HG03066 (cell line): ENCODE measurements at regions not wholly inside any gene's neighbourhood (a gene's known extent, or its start where the extent isn't known, plus 50 kb on each side); places are given as distances from the start of the nearest gene placed in this dataset.

Experiments used
- ATAC-seq: cut with Tn5 transposase; IDR thresholded peaks from one replicate; pipeline ENCODE4 v1.9.1; 2021; ENCODE audit warnings: low read depth; ENCODE audit not compliant: unreplicated experiment

- ATAC-seq = no peak
Observed at GRCh38 chr13:82661126-82661525, 1221.1 kb downstream of the SLITRK1 start.

- ATAC-seq = no peak
Observed at GRCh38 chr13:82658811-82659210, 1223.5 kb downstream of the SLITRK1 start.

GRCh38 chr13:82657471-82657870 is 1224.8 kb downstream of the SLITRK1 start:
- ATAC-seq = no peak

- no peak for ATAC-seq
Observed at GRCh38 chr13:82654861-82655855, 1227.1 kb downstream of the SLITRK1 start.

GRCh38 chr13:82654143-82654542 is 1228.1 kb downstream of the SLITRK1 start:
- no peak for ATAC-seq

- ATAC-seq = no peak
Observed at GRCh38 chr13:82647540-82647939, 1234.7 kb downstream of the SLITRK1 start.

GRCh38 chr13:82636119-82636518 is 1246.2 kb downstream of the SLITRK1 start:
- no peak for ATAC-seq

GRCh38 chr13:82634946-82635345 is 1247.3 kb downstream of the SLITRK1 start:
- no peak for ATAC-seq

- ATAC-seq = no peak
Observed at GRCh38 chr13:82627183-82627582, 1255.1 kb downstream of the SLITRK1 start.

GRCh38 chr13:82625717-82626116 is 1256.6 kb downstream of the SLITRK1 start:
- ATAC-seq = no peak

- no peak for ATAC-seq
Observed at GRCh38 chr13:82615043-82615442, 1267.2 kb downstream of the SLITRK1 start.

GRCh38 chr13:82614086-82614485 is 1268.2 kb downstream of the SLITRK1 start:
- no peak for ATAC-seq

- ATAC-seq = no peak
Observed at GRCh38 chr13:82606008-82606407, 1276.3 kb downstream of the SLITRK1 start.

- ATAC-seq = no peak
Observed at GRCh38 chr13:82597747-82598146, 1284.5 kb downstream of the SLITRK1 start.

GRCh38 chr13:82593239-82593638 is 1289.0 kb downstream of the SLITRK1 start:
- no peak for ATAC-seq

GRCh38 chr13:82571653-82572052 is 1310.6 kb downstream of the SLITRK1 start:
- no peak for ATAC-seq

- ATAC-seq = no peak
Observed at GRCh38 chr13:82569581-82569980, 1312.7 kb downstream of the SLITRK1 start.

- ATAC-seq = no peak
Observed at GRCh38 chr13:82566864-82567263, 1315.4 kb downstream of the SLITRK1 start.

GRCh38 chr13:82565201-82565600 is 1317.1 kb downstream of the SLITRK1 start:
- ATAC-seq = no peak

- ATAC-seq = no peak
Observed at GRCh38 chr13:82560889-82561288, 1321.4 kb downstream of the SLITRK1 start.

- no peak for ATAC-seq
Observed at GRCh38 chr13:82522872-82523271, 1359.4 kb downstream of the SLITRK1 start.

- no peak for ATAC-seq
Observed at GRCh38 chr13:82506805-82507414, 1375.4 kb downstream of the SLITRK1 start.
